Kidney (tissue), 13 donors: ENCODE measurements at regions not wholly inside any gene's neighbourhood (a gene's known extent, or its start where the extent isn't known, plus 50 kb on each side); places are given as distances from the start of the nearest gene placed in this dataset.

Source experiments
- DNase-seq, 5 donors: peaks; one replicate each; pipeline ENCODE4 v3.0.0-alpha.2; 2013 to 2020
- FAIRE-seq: peaks from 2 replicates; lab custom pipeline; 2012; peaks lifted over from hg19 to GRCh38; lab: Jason Lieb, UNC
- H3K27ac ChIP-seq, 2 donors: one replicate each; pipeline ENCODE4 v1.7.0; 2013; ENCODE audit warnings: low read depth in 2 of 2, low read length in 2 of 2, inconsistent platforms in 1 of 2
- H3K27me3 ChIP-seq: one replicate; pipeline ENCODE4 v1.7.1; 2013; ENCODE audit warnings: low read length, inconsistent platforms; ENCODE audit not compliant: control insufficient read depth, insufficient read depth
- H3K36me3 ChIP-seq, 3 donors: one replicate each; pipeline versions ENCODE4 v1.7.0 to v1.7.1; 2013; ENCODE audit warnings: low read length in 3 of 3, control low read depth in 1 of 3, inconsistent platforms in 1 of 3; ENCODE audit not compliant: insufficient read depth in 3 of 3, control insufficient read depth in 2 of 3
- H3K4me1 ChIP-seq, 3 donors: one replicate each; pipeline versions ENCODE4 v1.7.0 to v1.7.1; 2013; ENCODE audit warnings: low read length in 3 of 3, inconsistent platforms in 1 of 3, low read depth in 1 of 3; ENCODE audit not compliant: control insufficient read depth in 2 of 3, insufficient read depth in 2 of 3
- H3K4me3 ChIP-seq, 3 donors: one replicate each; pipeline versions ENCODE4 v1.7.0 to v1.8.1; 2013; ENCODE audit warnings: low read length in 3 of 3, control low read depth in 1 of 3, inconsistent platforms in 1 of 3
- H3K9ac ChIP-seq, 3 donors: one replicate each; pipeline versions ENCODE4 v1.7.0 to v1.7.1; 2013; ENCODE audit warnings: low read length in 3 of 3, control low read depth in 1 of 3, inconsistent platforms in 1 of 3
- H3K9me3 ChIP-seq, 3 donors: one replicate each; pipeline versions ENCODE4 v1.7.0 to v1.7.1; 2013; ENCODE audit warnings: low read length in 3 of 3, control low read depth in 1 of 3, inconsistent platforms in 1 of 3; ENCODE audit not compliant: control insufficient read depth in 2 of 3, insufficient read depth in 1 of 3
- intact Hi-C: fragments of 100-400 bp; cut with DNase I; formaldehyde crosslinking; loops from one replicate; pipeline ENCODE4 v1.11.1; 2022
- TF ChIP-seq, protein P1 (sequence below): IDR thresholded peaks from 3 replicates; pipeline ENCODE4 v1.5.1; 2012; ENCODE audit warnings: mild to moderate bottlenecking, moderate library complexity, borderline replicate concordance; ENCODE audit not compliant: insufficient read depth; ENCODE audit errors: extremely low read depth
- donor health status: control.
- donor health status: control.
- donor health status: control.
- donor health status: control.
- donor health status: control.
- donor health status: DM: yes; HTN: yes; CAD: no.
- donor health status: Normal renal cell carcinoma (clear cell type).

DNA sequence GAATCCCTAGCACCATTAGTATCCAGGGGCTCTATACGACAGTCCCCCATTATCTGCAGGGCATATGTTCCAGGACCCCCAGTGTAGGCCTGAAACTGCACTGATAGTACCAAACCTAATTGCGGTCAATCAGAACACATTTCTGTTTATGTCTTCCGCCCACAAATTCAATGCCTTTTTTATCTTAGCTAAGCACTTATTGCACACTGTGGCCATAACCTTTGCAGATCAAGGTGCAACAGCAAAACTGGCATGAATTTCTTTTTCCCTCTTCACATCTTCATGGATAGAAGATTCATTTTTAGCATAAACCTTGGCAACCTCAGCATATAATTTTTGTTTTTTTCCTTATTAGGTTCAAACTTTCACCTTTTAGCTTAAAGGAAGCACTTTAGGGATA is 361.1 kb downstream of the DEPDC1B start:
- intact Hi-C loops: no loop called here
- no peak for FAIRE-seq

DNA sequence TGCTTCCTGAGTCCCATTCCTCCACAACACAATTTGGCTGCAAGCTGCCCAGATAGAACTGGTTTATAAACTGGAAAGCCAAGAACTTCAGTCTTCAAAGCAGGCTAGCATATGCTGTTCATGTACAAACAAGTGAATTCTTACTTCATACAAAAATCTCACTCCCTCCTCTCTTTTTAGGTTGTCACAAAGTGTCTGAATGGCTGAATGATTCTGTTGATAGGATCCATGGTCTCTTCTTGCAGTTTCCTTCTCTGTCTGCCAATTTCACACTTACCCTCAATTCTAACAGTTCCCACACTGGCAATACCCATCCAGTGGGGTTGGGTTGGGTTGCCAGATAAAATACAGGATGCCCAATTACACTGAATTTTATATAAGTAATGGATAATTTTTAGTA is 363.5 kb downstream of the DEPDC1B start:
- Histone ChIP-seq H3K9ac (no peak overlapping the region), H3K9me3 (no peaks in the 10 kb centered on the region), H3K36me3 (no peaks in the 10 kb centered on the region), H3K27me3 (no peaks in the 10 kb centered on the region), H3K4me1 (peaks cover 0 to 2% (median 0%) of the 10 kb centered on the region in 3 donors), H3K27ac (no peak overlapping the region), H3K4me3 (no peak overlapping the region)
- intact Hi-C loops: no loop called here
- FAIRE-seq (no peak), DNase-seq (no peak)
- TF ChIP-seq, protein P1, sequence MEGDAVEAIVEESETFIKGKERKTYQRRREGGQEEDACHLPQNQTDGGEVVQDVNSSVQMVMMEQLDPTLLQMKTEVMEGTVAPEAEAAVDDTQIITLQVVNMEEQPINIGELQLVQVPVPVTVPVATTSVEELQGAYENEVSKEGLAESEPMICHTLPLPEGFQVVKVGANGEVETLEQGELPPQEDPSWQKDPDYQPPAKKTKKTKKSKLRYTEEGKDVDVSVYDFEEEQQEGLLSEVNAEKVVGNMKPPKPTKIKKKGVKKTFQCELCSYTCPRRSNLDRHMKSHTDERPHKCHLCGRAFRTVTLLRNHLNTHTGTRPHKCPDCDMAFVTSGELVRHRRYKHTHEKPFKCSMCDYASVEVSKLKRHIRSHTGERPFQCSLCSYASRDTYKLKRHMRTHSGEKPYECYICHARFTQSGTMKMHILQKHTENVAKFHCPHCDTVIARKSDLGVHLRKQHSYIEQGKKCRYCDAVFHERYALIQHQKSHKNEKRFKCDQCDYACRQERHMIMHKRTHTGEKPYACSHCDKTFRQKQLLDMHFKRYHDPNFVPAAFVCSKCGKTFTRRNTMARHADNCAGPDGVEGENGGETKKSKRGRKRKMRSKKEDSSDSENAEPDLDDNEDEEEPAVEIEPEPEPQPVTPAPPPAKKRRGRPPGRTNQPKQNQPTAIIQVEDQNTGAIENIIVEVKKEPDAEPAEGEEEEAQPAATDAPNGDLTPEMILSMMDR: no peak

More for the DNA sequence above, 361.1 kb downstream of the DEPDC1B start:
- Histone ChIP-seq H3K27me3 (no peaks in the 10 kb centered on the region), H3K27ac (no peak overlapping the region), H3K9ac (no peak overlapping the region), H3K4me1 (peaks cover 0 to 4% (median 0%) of the 10 kb centered on the region in 3 donors), H3K36me3 (no peaks in the 10 kb centered on the region), H3K4me3 (no peak overlapping the region), H3K9me3 (no peaks in the 10 kb centered on the region)
- TF ChIP-seq, protein P1: no peak
- DNase-seq: no peak

DNA sequence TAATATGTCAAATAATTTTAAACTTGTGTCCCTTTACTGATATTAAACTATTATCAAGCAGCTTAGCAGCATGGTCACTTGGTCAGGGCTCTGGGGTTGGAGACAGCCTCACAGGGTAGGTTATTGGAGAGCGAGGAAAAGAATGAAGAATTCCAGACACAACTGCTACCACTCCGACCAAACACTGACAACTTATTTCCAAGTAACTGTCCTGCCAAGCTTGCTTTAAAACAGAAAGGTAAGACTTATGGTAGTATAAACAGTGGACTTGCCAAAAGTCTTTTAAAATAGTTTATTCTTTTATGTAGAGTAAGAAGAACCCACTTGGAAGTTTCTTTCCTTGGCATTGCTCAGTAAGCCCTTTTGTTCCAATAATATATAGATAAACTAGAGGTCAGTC is 364.1 kb downstream of the DEPDC1B start:
- FAIRE-seq: no peak
- Histone ChIP-seq H3K9ac (no peak overlapping the region), H3K4me3 (no peak overlapping the region), H3K4me1 (no peaks in the 10 kb centered on the region), H3K9me3 (no peaks in the 10 kb centered on the region), H3K27me3 (no peaks in the 10 kb centered on the region), H3K36me3 (no peaks in the 10 kb centered on the region), H3K27ac (no peak overlapping the region)
- TF ChIP-seq, protein P1: no peak
- intact Hi-C loops: no loop called here
- no peak for DNase-seq

DNA sequence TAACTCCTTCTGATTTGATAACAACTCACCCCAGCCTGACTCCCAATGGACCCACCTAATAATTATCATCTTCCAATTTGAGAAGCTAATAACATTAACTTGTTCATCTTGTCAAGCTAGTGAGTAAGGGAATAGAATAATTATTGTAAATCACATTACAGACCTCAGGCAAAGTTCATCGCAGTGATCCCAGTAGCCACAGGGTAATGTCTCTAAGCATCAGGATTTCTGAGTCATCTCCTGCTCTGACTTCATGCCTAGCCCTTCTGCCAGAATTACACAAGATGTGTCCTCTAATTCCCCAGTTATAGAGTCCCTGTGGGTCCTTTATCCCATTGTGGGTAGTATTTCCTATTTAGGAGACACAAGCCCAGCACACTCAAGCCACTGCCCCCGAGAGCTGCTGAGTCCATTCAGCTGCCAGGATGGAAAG is 365.7 kb downstream of the DEPDC1B start:
- no peaks in the 10 kb centered on the region for H3K4me1 ChIP-seq
- H3K9ac ChIP-seq: no peak overlapping the region
- no peaks in the 10 kb centered on the region for H3K9me3 ChIP-seq
- H3K4me3 ChIP-seq: no peak overlapping the region
- FAIRE-seq (no peak), DNase-seq (no peak)
- no peak overlapping the region for H3K27ac ChIP-seq
- no peaks in the 10 kb centered on the region for H3K36me3 ChIP-seq
- TF ChIP-seq, protein P1: no peak
- intact Hi-C loops: no loop called here
- no peaks in the 10 kb centered on the region for H3K27me3 ChIP-seq
